GM13976 (cell line): ENCODE measurements at regions not wholly inside any gene's neighbourhood (a gene's known extent, or its start where the extent isn't known, plus 50 kb on each side); places are given as distances from the start of the nearest gene placed in this dataset.

Source experiments
- DNase-seq: peaks from one replicate; pipeline ENCODE4 v3.0.0; 2012; ENCODE audit warnings: low spot score
- in situ Hi-C: fragments of 300-500 bp; cut with MboI; formaldehyde crosslinking; loops from one replicate; pipeline ENCODE4 v1.12.0; 2022; ENCODE audit warnings: low sequenced_read_pairs, mixed read lengths, inconsistent platforms; ENCODE audit not compliant: unreplicated experiment
- TF ChIP-seq, protein P1 (sequence below): IDR thresholded peaks from 2 replicates; pipeline ENCODE4 v1.5.1; 2012; ENCODE audit warnings: borderline replicate concordance, mild to moderate bottlenecking; ENCODE audit not compliant: insufficient read depth; ENCODE audit errors: extremely low read depth, missing control alignments, control extremely low read depth

GRCh38 chr5:105663671-105664070 lies 2007.1 kb downstream of the EFNA5 start:
- TF ChIP-seq, protein P1, sequence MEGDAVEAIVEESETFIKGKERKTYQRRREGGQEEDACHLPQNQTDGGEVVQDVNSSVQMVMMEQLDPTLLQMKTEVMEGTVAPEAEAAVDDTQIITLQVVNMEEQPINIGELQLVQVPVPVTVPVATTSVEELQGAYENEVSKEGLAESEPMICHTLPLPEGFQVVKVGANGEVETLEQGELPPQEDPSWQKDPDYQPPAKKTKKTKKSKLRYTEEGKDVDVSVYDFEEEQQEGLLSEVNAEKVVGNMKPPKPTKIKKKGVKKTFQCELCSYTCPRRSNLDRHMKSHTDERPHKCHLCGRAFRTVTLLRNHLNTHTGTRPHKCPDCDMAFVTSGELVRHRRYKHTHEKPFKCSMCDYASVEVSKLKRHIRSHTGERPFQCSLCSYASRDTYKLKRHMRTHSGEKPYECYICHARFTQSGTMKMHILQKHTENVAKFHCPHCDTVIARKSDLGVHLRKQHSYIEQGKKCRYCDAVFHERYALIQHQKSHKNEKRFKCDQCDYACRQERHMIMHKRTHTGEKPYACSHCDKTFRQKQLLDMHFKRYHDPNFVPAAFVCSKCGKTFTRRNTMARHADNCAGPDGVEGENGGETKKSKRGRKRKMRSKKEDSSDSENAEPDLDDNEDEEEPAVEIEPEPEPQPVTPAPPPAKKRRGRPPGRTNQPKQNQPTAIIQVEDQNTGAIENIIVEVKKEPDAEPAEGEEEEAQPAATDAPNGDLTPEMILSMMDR, result no peak
- in situ Hi-C loops, result no loop called here
- no peak for DNase-seq

DNA sequence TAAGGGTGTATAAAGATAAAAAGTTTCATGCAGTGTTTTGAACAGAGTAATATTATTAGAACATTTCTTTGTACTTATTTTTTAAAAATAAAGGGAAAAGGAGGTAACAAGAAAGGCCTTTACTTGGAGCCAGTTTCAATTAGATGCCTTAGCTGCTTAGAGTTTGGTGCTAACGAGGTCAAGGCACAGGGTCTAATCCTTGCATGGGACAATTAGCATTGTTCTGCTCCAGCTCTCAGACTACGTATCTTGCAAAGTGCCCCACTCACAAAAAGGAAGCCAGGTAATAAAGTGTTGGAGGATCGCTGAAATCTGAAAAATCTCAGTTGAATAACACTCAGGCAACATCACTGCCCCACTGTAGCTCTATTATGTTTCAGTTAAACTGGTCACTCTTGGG lies 2011.3 kb downstream of the EFNA5 start:
- TF ChIP-seq, protein P1, result no peak
- in situ Hi-C loops, result no loop called here
- no peak for DNase-seq

DNA sequence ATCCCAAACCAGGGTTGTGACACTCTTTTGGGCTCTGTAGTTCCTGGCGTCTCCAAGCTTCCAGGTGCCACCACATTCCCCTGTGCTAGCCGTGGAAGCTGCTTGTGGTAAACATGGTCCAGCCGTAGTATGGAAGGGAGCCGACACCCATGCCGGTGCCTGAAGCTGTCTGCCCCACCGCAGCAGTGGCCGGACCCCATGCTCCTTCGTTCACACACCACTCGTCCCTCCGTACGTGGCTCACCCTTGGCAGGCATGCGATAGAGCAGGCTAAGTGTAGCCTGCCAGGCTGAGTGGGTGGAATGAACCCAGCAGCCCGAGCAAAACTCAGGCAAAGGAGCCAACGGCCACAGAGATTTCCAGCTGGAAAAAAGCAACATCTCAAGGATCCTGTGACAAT lies 2030.4 kb downstream of the EFNA5 start:
- DNase-seq, result no peak
- in situ Hi-C loops, result no loop called here
- TF ChIP-seq, protein P1, result no peak

- DNase-seq, result no peak
- in situ Hi-C loops, result no loop called here
- TF ChIP-seq, protein P1, result no peak
These were observed 2031.2 kb downstream of the EFNA5 start for GRCh38 chr5:105639511-105639910.

DNA sequence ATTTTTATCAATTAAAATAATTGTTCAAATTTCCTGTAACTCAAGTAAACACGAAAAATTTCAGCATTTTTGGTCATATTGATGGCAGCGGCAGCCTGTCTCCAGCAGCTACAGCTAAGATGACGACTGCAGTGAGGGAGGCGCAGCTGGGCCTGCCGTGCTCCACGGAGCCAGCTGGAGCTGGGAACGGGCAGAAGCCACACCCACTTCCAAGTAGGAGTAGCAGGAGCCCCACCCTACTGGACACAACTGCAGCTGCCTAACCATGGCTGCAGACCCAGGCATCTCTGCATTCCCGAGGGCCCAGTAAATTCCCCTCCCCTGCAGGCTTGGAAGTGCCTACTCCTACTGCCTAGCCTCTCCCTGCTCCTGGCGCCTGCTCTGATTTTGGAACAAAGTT lies 2031.7 kb downstream of the EFNA5 start:
- DNase-seq, result no peak

DNA sequence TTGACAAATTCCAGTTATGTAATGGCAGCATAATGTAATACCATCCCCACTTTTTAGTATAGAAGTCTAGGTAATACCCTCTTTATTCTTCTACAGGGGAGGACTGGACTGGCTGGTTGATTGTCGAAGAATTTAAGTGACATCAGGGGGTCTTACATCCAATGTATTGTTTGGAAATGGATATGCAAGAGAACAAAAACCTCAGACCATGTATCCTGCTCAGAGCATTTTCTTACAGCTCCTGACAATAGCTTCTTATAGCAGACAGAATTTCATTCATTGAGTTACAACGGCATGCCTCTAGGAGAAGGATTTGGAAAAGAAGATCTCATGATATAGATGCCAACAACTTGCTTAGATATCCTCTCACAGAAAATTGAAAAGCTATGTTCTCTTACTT lies 2032.3 kb downstream of the EFNA5 start:
- no peak for DNase-seq
- in situ Hi-C loops, result no loop called here
- TF ChIP-seq, protein P1, result no peak

More for the DNA sequence above, 2031.7 kb downstream of the EFNA5 start:
- in situ Hi-C loops, result no loop called here
- TF ChIP-seq, protein P1, result no peak

DNA sequence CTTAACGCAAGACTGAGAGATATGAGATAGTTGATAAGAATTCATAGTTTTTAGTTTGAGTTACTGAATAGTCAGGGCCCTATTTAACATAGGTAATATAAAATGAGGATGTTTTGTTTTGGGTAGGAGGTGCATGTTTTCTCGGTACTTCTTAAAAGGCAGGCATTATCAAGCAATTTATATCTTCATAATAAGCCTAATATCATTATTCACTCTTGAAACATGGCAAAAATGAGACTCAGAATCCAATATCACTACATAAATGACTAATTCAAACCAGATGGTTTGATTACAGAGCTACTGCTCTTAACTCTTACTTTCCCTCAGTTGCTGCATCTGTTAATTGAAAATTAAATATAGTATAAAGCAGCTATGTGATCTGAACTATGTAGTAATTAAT lies 2038.7 kb downstream of the EFNA5 start:
- TF ChIP-seq, protein P1, result no peak
- DNase-seq, result no peak
- in situ Hi-C loops, result no loop called here
